Chondrocyte (in vitro differentiated cells): ENCODE measurements at regions not wholly inside any gene's neighbourhood (a gene's known extent, or its start where the extent isn't known, plus 50 kb on each side); places are given as distances from the start of the nearest gene placed in this dataset.
A peak's percentile ranks its signal among the peaks of the same experiment; 100 is the strongest.

Experiments used
- DNase-seq: peaks from one replicate; pipeline ENCODE4 v3.0.0; 2021; ENCODE audit warnings: mixed read lengths, low spot score
- H3K27ac Mint-ChIP-seq: one replicate; pipeline ENCODE4 v1.8.0; 2021; ENCODE audit warnings: mild to moderate bottlenecking, moderate library complexity, mixed read lengths; ENCODE audit not compliant: unreplicated experiment
- H3K27me3 Mint-ChIP-seq: 2 replicates; pipeline ENCODE4 v1.8.0; 2021; ENCODE audit warnings: low read depth, mixed read lengths
- H3K36me3 Mint-ChIP-seq: 2 replicates; pipeline ENCODE4 v1.8.0; 2021; ENCODE audit warnings: low read depth, mixed read lengths
- H3K4me1 Mint-ChIP-seq: 2 replicates; pipeline ENCODE4 v1.8.0; 2021; ENCODE audit warnings: low read depth, mild to moderate bottlenecking, mixed read lengths
- H3K4me3 Mint-ChIP-seq: one replicate; pipeline ENCODE4 v1.8.0; 2021; ENCODE audit warnings: mild to moderate bottlenecking, moderate library complexity, mixed read lengths; ENCODE audit not compliant: unreplicated experiment
- H3K9me3 Mint-ChIP-seq: 2 replicates; pipeline ENCODE4 v1.8.0; 2021; ENCODE audit warnings: low read depth, mixed read lengths
- CTCF ChIP-seq: fragments of 200-600 bp; sonication (generic); IDR thresholded peaks from 2 replicates; pipeline ENCODE4 v1.5.0; 2021; ENCODE audit warnings: antibody characterized with exemption, mild to moderate bottlenecking, moderate library complexity

- Mint-ChIP-seq H3K27ac (no peak overlapping the region), H3K9me3 (no peaks in the 10 kb centered on the region), H3K4me3 (no peak overlapping the region), H3K4me1 (no peaks in the 10 kb centered on the region), H3K36me3 (no peaks in the 10 kb centered on the region), H3K27me3 (peaks cover 7% of the 10 kb centered on the region)
- TF ChIP-seq CTCF = no peak
- no peak for DNase-seq
Observed at GRCh38 chr2:76202866-76203265, 492.2 kb upstream of the GCFC2 start.

- DNase-seq = no peak
- no peaks in the 10 kb centered on the region for H3K4me1 Mint-ChIP-seq
- no peaks in the 10 kb centered on the region for H3K36me3 Mint-ChIP-seq
- H3K27ac Mint-ChIP-seq = no peak overlapping the region
- no peak overlapping the region for H3K4me3 Mint-ChIP-seq
- TF ChIP-seq CTCF = peak; percentile 86
- H3K27me3 Mint-ChIP-seq = peaks cover 17% of the 10 kb centered on the region
- no peaks in the 10 kb centered on the region for H3K9me3 Mint-ChIP-seq
Observed at GRCh38 chr2:76197842-76198448, 487.2 kb upstream of the GCFC2 start.

- H3K36me3 Mint-ChIP-seq = no peaks in the 10 kb centered on the region
- no peak for DNase-seq
- H3K4me1 Mint-ChIP-seq = no peaks in the 10 kb centered on the region
- no peak overlapping the region for H3K27ac Mint-ChIP-seq
- no peak for TF ChIP-seq CTCF
- H3K4me3 Mint-ChIP-seq = no peak overlapping the region
- H3K27me3 Mint-ChIP-seq = peaks cover 19% of the 10 kb centered on the region
- no peaks in the 10 kb centered on the region for H3K9me3 Mint-ChIP-seq
Observed at GRCh38 chr2:76197428-76197827, 486.7 kb upstream of the GCFC2 start.

GRCh38 chr2:76194031-76194775 is 483.5 kb upstream of the GCFC2 start:
- Mint-ChIP-seq H3K4me1 (no peaks in the 10 kb centered on the region), H3K27ac (no peak overlapping the region), H3K36me3 (no peaks in the 10 kb centered on the region), H3K4me3 (no peak overlapping the region), H3K9me3 (no peaks in the 10 kb centered on the region), H3K27me3 (peaks cover 24% of the 10 kb centered on the region)
- no peak for DNase-seq
- TF ChIP-seq CTCF = no peak

- H3K4me1 Mint-ChIP-seq = no peaks in the 10 kb centered on the region
- H3K27me3 Mint-ChIP-seq = peaks cover 27% of the 10 kb centered on the region
- no peaks in the 10 kb centered on the region for H3K9me3 Mint-ChIP-seq
Observed at GRCh38 chr2:76193089-76193488, 482.4 kb upstream of the GCFC2 start.

More at GRCh38 chr2:76193089-76193488, 482.4 kb upstream of the GCFC2 start:
- no peak overlapping the region for H3K4me3 Mint-ChIP-seq
- no peaks in the 10 kb centered on the region for H3K36me3 Mint-ChIP-seq
- no peak for TF ChIP-seq CTCF
- DNase-seq = no peak
- no peak overlapping the region for H3K27ac Mint-ChIP-seq
